ENCODE measurements at regions not wholly inside any gene's neighbourhood (a gene's known extent, or its start where the extent isn't known, plus 50 kb on each side); places are given as distances from the start of the nearest gene placed in this dataset.
"Not testable (repeated sequence)": the region's sequence is repeated elsewhere in the genome, so short reads cannot be mapped to it uniquely, and the experiment has no call there.

DNA sequence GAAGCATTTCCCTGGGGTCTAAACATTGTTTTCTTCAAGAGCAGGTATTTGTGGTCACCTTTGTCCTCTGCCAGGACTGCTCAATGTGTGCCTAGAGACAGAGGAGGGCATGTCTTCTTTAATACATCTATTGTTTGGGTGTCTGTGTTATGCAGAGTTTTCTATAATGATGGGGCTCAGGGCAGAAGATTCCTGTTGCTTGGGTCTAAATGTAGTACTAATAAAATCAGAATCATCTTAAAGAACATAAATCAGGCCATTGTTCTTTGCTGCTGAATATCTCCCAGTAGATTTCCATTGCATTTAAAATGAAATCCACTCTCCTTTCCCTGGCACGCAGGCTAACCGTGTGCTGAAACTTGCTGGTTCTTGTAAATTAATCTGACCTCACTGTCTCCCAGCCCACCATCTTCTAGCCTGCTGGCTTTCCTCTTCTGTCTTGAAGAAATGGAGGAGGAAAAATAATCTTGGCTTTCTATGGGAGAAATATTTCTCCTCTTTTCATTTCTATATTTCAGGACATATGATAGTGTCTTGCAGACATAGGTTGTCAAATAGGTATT, 1396.8 kb downstream of the GATA3 start:
- H3K36me3 ChIP-seq (ENCODE audit: control insufficient read depth, low read length) = no peaks in the 10 kb centered on the region
- H3K9me3 ChIP-seq (ENCODE audit: control insufficient read depth, insufficient read depth, low read length) = peaks cover 3% of the 10 kb centered on the region; the same call in 1 of the 2 replicates
- H3K27ac ChIP-seq (ENCODE audit: low read depth, low read length) = no peak overlapping the region
- no peaks in the 10 kb centered on the region for H3F3A ChIP-seq (ENCODE audit: control insufficient read depth, insufficient read depth)
- no peaks in the 10 kb centered on the region for H3K4me1 ChIP-seq (ENCODE audit: control insufficient read depth, low read length)
- H3K9me2 ChIP-seq (replicated peaks; ENCODE audit: control insufficient read depth, low read length) = no peaks in the 10 kb centered on the region
- no peak overlapping the region for H3K4me3 ChIP-seq (ENCODE audit: low read length)
- no peaks in the 10 kb centered on the region for H4K20me1 ChIP-seq (ENCODE audit: control insufficient read depth, insufficient read depth, low read depth, low read length)
- TF ChIP-seq EZH2phosphoT487 (IDR thresholded peaks at IDR 0.05; ENCODE audit: borderline replicate concordance, low read length) = no peak
- TF ChIP-seq, protein P1, sequence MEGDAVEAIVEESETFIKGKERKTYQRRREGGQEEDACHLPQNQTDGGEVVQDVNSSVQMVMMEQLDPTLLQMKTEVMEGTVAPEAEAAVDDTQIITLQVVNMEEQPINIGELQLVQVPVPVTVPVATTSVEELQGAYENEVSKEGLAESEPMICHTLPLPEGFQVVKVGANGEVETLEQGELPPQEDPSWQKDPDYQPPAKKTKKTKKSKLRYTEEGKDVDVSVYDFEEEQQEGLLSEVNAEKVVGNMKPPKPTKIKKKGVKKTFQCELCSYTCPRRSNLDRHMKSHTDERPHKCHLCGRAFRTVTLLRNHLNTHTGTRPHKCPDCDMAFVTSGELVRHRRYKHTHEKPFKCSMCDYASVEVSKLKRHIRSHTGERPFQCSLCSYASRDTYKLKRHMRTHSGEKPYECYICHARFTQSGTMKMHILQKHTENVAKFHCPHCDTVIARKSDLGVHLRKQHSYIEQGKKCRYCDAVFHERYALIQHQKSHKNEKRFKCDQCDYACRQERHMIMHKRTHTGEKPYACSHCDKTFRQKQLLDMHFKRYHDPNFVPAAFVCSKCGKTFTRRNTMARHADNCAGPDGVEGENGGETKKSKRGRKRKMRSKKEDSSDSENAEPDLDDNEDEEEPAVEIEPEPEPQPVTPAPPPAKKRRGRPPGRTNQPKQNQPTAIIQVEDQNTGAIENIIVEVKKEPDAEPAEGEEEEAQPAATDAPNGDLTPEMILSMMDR (IDR thresholded peaks at IDR 0.05; ENCODE audit: low read depth, low read length, poor library complexity, severe bottlenecking) = no peak
- no peaks in the 10 kb centered on the region for H3K79me2 ChIP-seq (ENCODE audit: control insufficient read depth, low read length)
- no peaks in the 10 kb centered on the region for H3K27me3 ChIP-seq (ENCODE audit: control insufficient read depth, low read length)
- H3K4me2 ChIP-seq (ENCODE audit: low read length) = no peak overlapping the region

- Histone ChIP-seq H3K27me3 (ENCODE audit: control insufficient read depth, low read length) (no peaks in the 10 kb centered on the region), H3K4me3 (ENCODE audit: low read length) (no peak overlapping the region), H3F3A (ENCODE audit: control insufficient read depth, insufficient read depth) (no peaks in the 10 kb centered on the region), H3K27ac (ENCODE audit: low read depth, low read length) (no peak overlapping the region), H3K79me2 (ENCODE audit: control insufficient read depth, low read length) (no peaks in the 10 kb centered on the region), H4K20me1 (ENCODE audit: control insufficient read depth, insufficient read depth, low read depth, low read length) (no peaks in the 10 kb centered on the region), H3K4me1 (ENCODE audit: control insufficient read depth, low read length) (no peaks in the 10 kb centered on the region), H3K36me3 (ENCODE audit: control insufficient read depth, low read length) (no peaks in the 10 kb centered on the region), H3K4me2 (ENCODE audit: low read length) (no peak overlapping the region), H3K9me3 (ENCODE audit: control insufficient read depth, insufficient read depth, low read length) (peaks cover 3% of the 10 kb centered on the region; the same call in 1 of the 2 replicates), H3K9me2 (replicated peaks; ENCODE audit: control insufficient read depth, low read length) (no peaks in the 10 kb centered on the region)
- no peak for TF ChIP-seq EZH2phosphoT487 (IDR thresholded peaks at IDR 0.05; ENCODE audit: borderline replicate concordance, low read length)
- TF ChIP-seq, protein P1 (IDR thresholded peaks at IDR 0.05; ENCODE audit: low read depth, low read length, poor library complexity, severe bottlenecking) = no peak
Measured at GRCh38 chr10:9452056-9452455, 1397.6 kb downstream of the GATA3 start.

DNA sequence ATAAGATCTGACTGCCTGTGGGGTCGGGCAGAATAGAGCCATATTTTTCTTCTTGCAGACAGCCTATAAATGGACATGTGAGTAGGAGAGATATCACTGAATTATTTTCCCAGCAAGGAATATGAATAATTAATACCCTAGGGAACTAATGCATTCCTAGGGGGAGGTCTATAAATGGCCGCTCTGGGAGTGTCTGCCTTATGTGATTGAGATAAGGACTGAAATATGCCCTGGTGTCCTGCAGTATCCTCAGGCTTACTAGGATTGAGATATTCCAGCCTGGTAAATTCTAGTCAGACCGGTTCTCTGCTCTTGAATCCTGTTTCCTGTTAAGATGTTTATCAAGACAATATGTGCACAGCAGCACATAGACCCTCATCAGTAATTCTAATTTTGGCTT, 1399.4 kb downstream of the GATA3 start:
- H3K4me1 ChIP-seq (ENCODE audit: control insufficient read depth, low read length); H3K9me2 ChIP-seq (replicated peaks; ENCODE audit: control insufficient read depth, low read length); H3K9me3 ChIP-seq (ENCODE audit: control insufficient read depth, insufficient read depth, low read length); H3K4me2 ChIP-seq (ENCODE audit: low read length); H3K4me3 ChIP-seq (ENCODE audit: low read length); H3K27me3 ChIP-seq (ENCODE audit: control insufficient read depth, low read length); H3F3A ChIP-seq (ENCODE audit: control insufficient read depth, insufficient read depth); H3K27ac ChIP-seq (ENCODE audit: low read depth, low read length); H3K79me2 ChIP-seq (ENCODE audit: control insufficient read depth, low read length); H4K20me1 ChIP-seq (ENCODE audit: control insufficient read depth, insufficient read depth, low read depth, low read length); H3K36me3 ChIP-seq (ENCODE audit: control insufficient read depth, low read length): not testable (repeated sequence)

DNA sequence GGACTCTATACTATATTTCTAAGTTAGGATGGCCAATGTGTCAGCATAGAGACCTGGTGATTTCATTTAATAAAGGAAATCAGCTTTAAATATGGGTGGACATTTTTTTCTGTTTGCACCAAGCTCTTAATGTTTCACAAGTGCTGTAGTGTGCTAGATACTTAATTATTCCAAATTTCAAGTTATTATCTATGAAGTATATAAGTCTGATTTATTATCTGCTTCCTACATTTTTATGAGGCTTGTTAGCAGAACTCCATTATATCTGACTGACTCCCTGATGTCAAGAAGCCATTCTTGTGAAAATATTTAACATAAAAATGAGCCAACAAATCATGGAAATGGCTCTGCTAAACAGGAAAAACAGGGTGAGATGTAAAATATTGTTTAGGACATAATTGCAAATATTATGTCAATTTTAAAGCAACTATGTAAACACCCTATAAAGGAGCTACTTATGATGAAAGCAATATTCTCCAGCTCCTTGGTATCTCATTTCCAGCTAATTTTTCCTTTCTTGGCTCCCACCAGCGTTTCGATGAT, 1415.2 kb downstream of the GATA3 start:
- Histone ChIP-seq H3K27me3 (ENCODE audit: control insufficient read depth, low read length) (no peaks in the 10 kb centered on the region), H3K36me3 (ENCODE audit: control insufficient read depth, low read length) (no peaks in the 10 kb centered on the region), H3K4me1 (ENCODE audit: control insufficient read depth, low read length) (no peaks in the 10 kb centered on the region), H3K4me3 (ENCODE audit: low read length) (no peak overlapping the region), H4K20me1 (ENCODE audit: control insufficient read depth, insufficient read depth, low read depth, low read length) (no peaks in the 10 kb centered on the region), H3K79me2 (ENCODE audit: control insufficient read depth, low read length) (no peaks in the 10 kb centered on the region), H3F3A (ENCODE audit: control insufficient read depth, insufficient read depth) (no peaks in the 10 kb centered on the region), H3K4me2 (ENCODE audit: low read length) (no peak overlapping the region), H3K9me2 (replicated peaks; ENCODE audit: control insufficient read depth, low read length) (no peaks in the 10 kb centered on the region), H3K27ac (ENCODE audit: low read depth, low read length) (no peak overlapping the region), H3K9me3 (ENCODE audit: control insufficient read depth, insufficient read depth, low read length) (no peaks in the 10 kb centered on the region)
- no peak for TF ChIP-seq EZH2phosphoT487 (IDR thresholded peaks at IDR 0.05; ENCODE audit: borderline replicate concordance, low read length)

Data from DOHH2 (cell line).